Keratinocyte (primary cell): ENCODE measurements at regions not wholly inside any gene's neighbourhood (a gene's known extent, or its start where the extent isn't known, plus 50 kb on each side); places are given as distances from the start of the nearest gene placed in this dataset.

Experiments used
- DNase-seq: peaks from one replicate; pipeline ENCODE4 v3.0.0-alpha.2; 2011; ENCODE audit warnings: low read depth, missing footprints, low spot score
- FAIRE-seq: peaks from 2 replicates; lab custom pipeline; 2011; peaks lifted over from hg19 to GRCh38; lab: Jason Lieb, UNC
- H2AFZ ChIP-seq: 2 replicates; pipeline ENCODE4 v1.6.0; 2012; ENCODE audit warnings: low read length, control low read depth, inconsistent platforms; ENCODE audit not compliant: control insufficient read depth
- H3K27ac ChIP-seq: 2 replicates; pipeline ENCODE4 v1.5.1; 2011; ENCODE audit warnings: low read length; ENCODE audit not compliant: control insufficient read depth, insufficient read depth
- H3K27me3 ChIP-seq: 3 replicates; pipeline ENCODE4 v1.6.0; 2011; ENCODE audit warnings: low read length; ENCODE audit not compliant: control insufficient read depth, insufficient read depth; ENCODE audit errors: extremely low read depth
- H3K36me3 ChIP-seq, 2 experiments: 2 replicates in 1 of 2; 3 replicates in 1 of 2; pipeline ENCODE4 v1.5.1; 2011; ENCODE audit warnings: low read length in 2 of 2, mild to moderate bottlenecking in 1 of 2; ENCODE audit not compliant: control insufficient read depth in 2 of 2, insufficient read depth in 2 of 2; ENCODE audit errors: extremely low read depth in 1 of 2
- H3K4me1 ChIP-seq: 3 replicates; pipeline ENCODE4 v1.5.1; 2011; ENCODE audit warnings: low read length; ENCODE audit not compliant: control insufficient read depth, insufficient read depth; ENCODE audit errors: extremely low read depth
- H3K4me2 ChIP-seq: 3 replicates; pipeline ENCODE4 v1.6.0; 2011; ENCODE audit warnings: low read depth, low read length; ENCODE audit not compliant: control insufficient read depth, insufficient read depth; ENCODE audit errors: extremely low read depth
- H3K4me3 ChIP-seq, 3 experiments: fragments of 200-600 bp in 1 of 3; sonication (generic) in 1 of 3; 2 replicates in 2 of 3; 3 replicates in 1 of 3; pipeline ENCODE4 v1.5.1; 2011 to 2016; ENCODE audit warnings: low read length in 3 of 3, mild to moderate bottlenecking in 3 of 3, control low read depth in 2 of 3, inconsistent platforms in 1 of 3, low read depth in 1 of 3, mixed read lengths in 1 of 3, mixed run types in 1 of 3, moderate library complexity in 1 of 3; ENCODE audit not compliant: control insufficient read depth in 2 of 3, insufficient read depth in 2 of 3; ENCODE audit errors: extremely low read depth in 1 of 3
- H3K79me2 ChIP-seq: 2 replicates; pipeline ENCODE4 v1.6.0; 2012; ENCODE audit warnings: low read length; ENCODE audit not compliant: control insufficient read depth, insufficient read depth
- H3K9ac ChIP-seq: 3 replicates; pipeline ENCODE4 v1.6.0; 2011; ENCODE audit warnings: low read length; ENCODE audit not compliant: control insufficient read depth, insufficient read depth; ENCODE audit errors: extremely low read depth
- H3K9me1 ChIP-seq: 3 replicates; pipeline ENCODE4 v1.6.0; 2011; ENCODE audit warnings: low read length; ENCODE audit not compliant: control insufficient read depth, insufficient read depth; ENCODE audit errors: extremely low read depth
- H3K9me3 ChIP-seq: 2 replicates; pipeline ENCODE4 v1.5.1; 2012; ENCODE audit warnings: low read depth, low read length; ENCODE audit not compliant: control insufficient read depth
- H4K20me1 ChIP-seq: 3 replicates; pipeline ENCODE4 v1.6.0; 2011; ENCODE audit warnings: low read length; ENCODE audit not compliant: control insufficient read depth, insufficient read depth; ENCODE audit errors: extremely low read depth
- EZH2 ChIP-seq: IDR thresholded peaks from one replicate; pipeline ENCODE4 v1.6.1; 2012; ENCODE audit warnings: inconsistent platforms, mild to moderate bottlenecking, low read length, moderate library complexity
- dilution Hi-C: fragments of 300-500 bp; cut with MboI; formaldehyde crosslinking; loops from one replicate; pipeline ENCODE4 v1.7.0; 2020; ENCODE audit warnings: low sequenced_read_pairs; ENCODE audit not compliant: extremely low pct_ligation_motif_present
- TF ChIP-seq, protein P1 (sequence below), 3 experiments: IDR thresholded peaks in 1 of 3; conservative IDR thresholded peaks in 1 of 3; optimal IDR thresholded peaks in 1 of 3; 2 replicates in 2 of 3; 3 replicates in 1 of 3; pipeline versions ENCODE3 to v1.5.1; 2011; ENCODE audit warnings: low read length in 3 of 3, mild to moderate bottlenecking in 3 of 3, moderate library complexity in 2 of 3, control low read depth in 1 of 3, inconsistent platforms in 1 of 3; ENCODE audit not compliant: insufficient read depth in 2 of 3; ENCODE audit errors: extremely low read depth in 1 of 3

DNA sequence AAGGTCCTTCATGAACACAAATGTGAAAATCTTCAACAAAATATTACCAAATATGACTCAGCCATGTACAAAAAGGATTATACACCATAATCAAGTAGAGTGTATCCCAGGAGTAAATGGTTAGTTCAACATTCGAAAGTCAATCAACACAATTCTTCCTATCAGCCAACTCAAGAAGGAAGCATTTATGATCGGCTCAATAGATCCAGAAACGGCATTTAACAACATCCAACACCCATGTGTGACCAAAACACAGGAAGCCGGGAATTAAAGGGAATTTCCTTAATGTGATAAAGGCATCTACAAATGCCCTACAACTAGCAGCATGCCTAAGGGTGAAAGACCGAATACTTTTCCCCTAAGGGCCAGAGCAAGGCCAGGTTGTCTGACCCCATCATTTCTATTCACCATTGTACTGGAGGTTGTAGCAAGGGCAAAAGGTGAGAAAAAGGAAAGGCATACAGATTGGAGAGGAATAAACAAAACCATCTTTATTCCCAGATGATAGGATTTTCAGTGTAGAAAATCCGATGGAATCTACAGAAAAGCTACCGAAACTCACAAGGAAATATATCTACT lies 69.9 kb upstream of the CLDN5 start:
- no peak for FAIRE-seq

DNA sequence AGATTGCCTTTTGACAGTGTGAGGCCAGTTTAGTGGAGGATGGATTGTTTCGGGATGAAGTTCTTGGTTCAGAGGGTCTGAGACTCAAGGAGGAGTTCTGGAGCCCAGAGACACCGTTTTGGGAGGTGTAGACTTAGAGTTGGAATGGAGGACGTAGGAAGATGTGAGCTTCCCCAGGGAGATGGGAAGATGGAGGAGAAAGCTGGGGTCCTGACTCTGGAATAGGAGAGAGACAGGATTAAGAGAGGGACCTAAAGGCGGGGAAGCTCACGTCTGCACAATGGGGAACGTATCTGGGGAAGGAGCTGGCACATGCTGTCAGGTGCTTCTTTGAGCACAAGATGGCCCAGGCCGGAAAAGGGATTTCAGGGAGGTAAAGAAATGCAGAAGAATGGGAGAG lies 71.3 kb upstream of the CLDN5 start:
- FAIRE-seq (no peak), DNase-seq (no peak)
- no peak overlapping the region for H3K27ac ChIP-seq
- H3K36me3 ChIP-seq, result no peaks in the 10 kb centered on the region
- H3K4me1 ChIP-seq, result peaks cover 10% of the 10 kb centered on the region
- no peak overlapping the region for H3K4me3 ChIP-seq
- H3K9ac ChIP-seq, result no peak overlapping the region
- dilution Hi-C loops, result no loop called here
- H2AFZ ChIP-seq, result no peak overlapping the region
- no peaks in the 10 kb centered on the region for H4K20me1 ChIP-seq
- no peaks in the 10 kb centered on the region for H3K79me2 ChIP-seq
- no peaks in the 10 kb centered on the region for H3K27me3 ChIP-seq
- no peaks in the 10 kb centered on the region for H3K9me3 ChIP-seq
- H3K4me2 ChIP-seq, result no peak overlapping the region
- no peaks in the 10 kb centered on the region for H3K9me1 ChIP-seq
- TF ChIP-seq, protein P1, sequence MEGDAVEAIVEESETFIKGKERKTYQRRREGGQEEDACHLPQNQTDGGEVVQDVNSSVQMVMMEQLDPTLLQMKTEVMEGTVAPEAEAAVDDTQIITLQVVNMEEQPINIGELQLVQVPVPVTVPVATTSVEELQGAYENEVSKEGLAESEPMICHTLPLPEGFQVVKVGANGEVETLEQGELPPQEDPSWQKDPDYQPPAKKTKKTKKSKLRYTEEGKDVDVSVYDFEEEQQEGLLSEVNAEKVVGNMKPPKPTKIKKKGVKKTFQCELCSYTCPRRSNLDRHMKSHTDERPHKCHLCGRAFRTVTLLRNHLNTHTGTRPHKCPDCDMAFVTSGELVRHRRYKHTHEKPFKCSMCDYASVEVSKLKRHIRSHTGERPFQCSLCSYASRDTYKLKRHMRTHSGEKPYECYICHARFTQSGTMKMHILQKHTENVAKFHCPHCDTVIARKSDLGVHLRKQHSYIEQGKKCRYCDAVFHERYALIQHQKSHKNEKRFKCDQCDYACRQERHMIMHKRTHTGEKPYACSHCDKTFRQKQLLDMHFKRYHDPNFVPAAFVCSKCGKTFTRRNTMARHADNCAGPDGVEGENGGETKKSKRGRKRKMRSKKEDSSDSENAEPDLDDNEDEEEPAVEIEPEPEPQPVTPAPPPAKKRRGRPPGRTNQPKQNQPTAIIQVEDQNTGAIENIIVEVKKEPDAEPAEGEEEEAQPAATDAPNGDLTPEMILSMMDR (optimal IDR thresholded peaks at IDR 0.05 in 1 of 3, IDR thresholded peaks at IDR 0.05 in 1 of 3, conservative IDR thresholded peaks at IDR 0.05 in 1 of 3; ENCODE audit: extremely low read depth in 1 of 3, insufficient read depth in 2 of 3, low read length in 3 of 3), result no peak
- no peak for TF ChIP-seq EZH2

More for the DNA sequence above, 69.9 kb upstream of the CLDN5 start:
- no peaks in the 10 kb centered on the region for H3K9me3 ChIP-seq
- H2AFZ ChIP-seq, result no peak overlapping the region
- no peaks in the 10 kb centered on the region for H4K20me1 ChIP-seq
- no peaks in the 10 kb centered on the region for H3K9me1 ChIP-seq
- H3K79me2 ChIP-seq, result no peaks in the 10 kb centered on the region
- TF ChIP-seq EZH2, result no peak
- H3K4me3 ChIP-seq, result no peak overlapping the region
- H3K9ac ChIP-seq, result no peak overlapping the region
- H3K4me2 ChIP-seq, result no peak overlapping the region
- no peak for DNase-seq
- H3K27me3 ChIP-seq, result no peaks in the 10 kb centered on the region
- H3K4me1 ChIP-seq, result peaks cover 10% of the 10 kb centered on the region
- no peak overlapping the region for H3K27ac ChIP-seq
- dilution Hi-C loops, result no loop called here
- H3K36me3 ChIP-seq, result no peaks in the 10 kb centered on the region
